Sigmoid colon (tissue), 4 donors: ENCODE measurements at regions not wholly inside any gene's neighbourhood (a gene's known extent, or its start where the extent isn't known, plus 50 kb on each side); places are given as distances from the start of the nearest gene placed in this dataset.

Source experiments
- CTCF ChIP-seq, 4 experiments: fragments of 450-650 bp in 3 of 4; fragments of 200-600 bp in 1 of 4; IDR thresholded peaks; one replicate each; pipeline ENCODE4 v1.5.1; 2016 to 2019; ENCODE audit warnings: antibody characterized with exemption in 4 of 4, mild to moderate bottlenecking in 3 of 4, moderate library complexity in 2 of 4
- POLR2A ChIP-seq, 2 donors: fragments of 450-650 bp; IDR thresholded peaks; one replicate each; pipeline ENCODE4 v1.6.1; 2016; ENCODE audit warnings: antibody characterized with exemption in 2 of 2, mild to moderate bottlenecking in 2 of 2, moderate library complexity in 2 of 2
- POLR2AphosphoS5 ChIP-seq, 4 donors: sonication (generic); formaldehyde crosslinking; IDR thresholded peaks; one replicate each; pipeline ENCODE4 v1.6.1; 2017; ENCODE audit warnings: antibody characterized with exemption in 4 of 4

GRCh38 chr2:42118754-42119569 is 50.2 kb upstream of the EML4 start:
- TF ChIP-seq CTCF (IDR thresholded peaks at IDR 0.05) (no peak), POLR2A (IDR thresholded peaks at IDR 0.05) (no peak), POLR2AphosphoS5 (IDR thresholded peaks at IDR 0.05) (no peak)
